Activated CD8-positive, alpha-beta T cell treated with anti-CD3 and anti-CD28 coated beads for 36 hours (primary cell): ENCODE measurements at regions not wholly inside any gene's neighbourhood (a gene's known extent, or its start where the extent isn't known, plus 50 kb on each side); places are given as distances from the start of the nearest gene placed in this dataset.

Source experiments
- ATAC-seq: fragments of 200-7000 bp; cut with Tn5 transposase; one replicate; pipeline ENCODE4 v1.10.0; 2021; ENCODE audit warnings: mild to moderate bottlenecking, moderate library complexity
- CTCF ChIA-PET: fragments of 350-600 bp; sonication (Branson Sonifier 250); formaldehyde crosslinking; loops from one replicate; lab custom pipeline; 2021; ENCODE audit warnings: antibody characterized with exemption; lab: Charles Lee
- POLR2A ChIA-PET: fragments of 350-600 bp; sonication (Branson Sonifier 250); formaldehyde crosslinking; loops from one replicate; lab custom pipeline; 2021; ENCODE audit warnings: antibody characterized with exemption; lab: Charles Lee
- DNase-seq: peaks from one replicate; pipeline ENCODE4 v3.0.0-alpha.2; 2020
- H3K27ac Mint-ChIP-seq: one replicate; pipeline ENCODE4 v1.8.0; 2021; ENCODE audit warnings: mild to moderate bottlenecking, mixed read lengths
- H3K27me3 Mint-ChIP-seq: one replicate; pipeline ENCODE4 v1.8.0; 2021; ENCODE audit warnings: mixed read lengths
- H3K36me3 Mint-ChIP-seq: one replicate; pipeline ENCODE4 v1.8.0; 2021; ENCODE audit warnings: low read depth, mixed read lengths
- H3K4me1 Mint-ChIP-seq: one replicate; pipeline ENCODE4 v1.8.0; 2021; ENCODE audit warnings: low read depth, mixed read lengths
- H3K4me3 Mint-ChIP-seq: one replicate; pipeline ENCODE4 v1.8.0; 2021; ENCODE audit warnings: mild to moderate bottlenecking, moderate library complexity, mixed read lengths
- H3K9me3 Mint-ChIP-seq: one replicate; pipeline ENCODE4 v1.8.0; 2021; ENCODE audit warnings: mixed read lengths
- CTCF ChIP-seq: fragments of 200-600 bp; IDR thresholded peaks from one replicate; pipeline ENCODE4 v1.8.0; 2022; ENCODE audit warnings: antibody characterized with exemption, mild to moderate bottlenecking
- intact Hi-C: fragments of 100-400 bp; cut with micrococcal nuclease; formaldehyde crosslinking; loops from one replicate; pipeline ENCODE4 v1.10.0; 2022

- peaks cover 2% of the 10 kb centered on the region for H3K27me3 Mint-ChIP-seq
- POLR2A ChIA-PET = no interaction called here
- no peaks in the 10 kb centered on the region for H3K36me3 Mint-ChIP-seq
- no peaks in the 10 kb centered on the region for H3K9me3 Mint-ChIP-seq
- H3K4me3 Mint-ChIP-seq = no peak overlapping the region
- CTCF ChIA-PET = no interaction called here
- intact Hi-C loops = no loop called here
- no peaks in the 10 kb centered on the region for H3K4me1 Mint-ChIP-seq
- H3K27ac Mint-ChIP-seq = no peak overlapping the region
- DNase-seq (no peak), ATAC-seq (no peak)
- no peak for TF ChIP-seq CTCF
These were observed 78.7 kb upstream of the MSX1 start for GRCh38 chr4:4780729-4781244.

GRCh38 chr4:4779486-4779885 lies 80.0 kb upstream of the MSX1 start:
- no peak for ATAC-seq
- TF ChIP-seq CTCF = no peak
- Mint-ChIP-seq H3K4me3 (no peak overlapping the region), H3K27ac (no peak overlapping the region), H3K36me3 (no peaks in the 10 kb centered on the region), H3K27me3 (peaks cover 2% of the 10 kb centered on the region), H3K4me1 (no peaks in the 10 kb centered on the region), H3K9me3 (no peaks in the 10 kb centered on the region)
- POLR2A ChIA-PET = no interaction called here
- intact Hi-C loops = no loop called here
- DNase-seq = no peak
- CTCF ChIA-PET = no interaction called here

- no peak for TF ChIP-seq CTCF
- H3K27ac Mint-ChIP-seq = no peak overlapping the region
- ChIA-PET POLR2A (no interaction called here), CTCF (no interaction called here)
- H3K27me3 Mint-ChIP-seq = peaks cover 2% of the 10 kb centered on the region
- no peak overlapping the region for H3K4me3 Mint-ChIP-seq
- no peaks in the 10 kb centered on the region for H3K9me3 Mint-ChIP-seq
- no peak for ATAC-seq
- intact Hi-C loops = no loop called here
- DNase-seq = no peak
- H3K4me1 Mint-ChIP-seq = no peaks in the 10 kb centered on the region
- H3K36me3 Mint-ChIP-seq = no peaks in the 10 kb centered on the region
These were observed 80.4 kb upstream of the MSX1 start for GRCh38 chr4:4779054-4779453.

GRCh38 chr4:4778554-4778953 lies 80.9 kb upstream of the MSX1 start:
- intact Hi-C loops = no loop called here
- POLR2A ChIA-PET = no interaction called here
- Mint-ChIP-seq H3K4me1 (no peaks in the 10 kb centered on the region), H3K4me3 (no peak overlapping the region), H3K27ac (no peak overlapping the region), H3K9me3 (no peaks in the 10 kb centered on the region), H3K27me3 (peaks cover 2% of the 10 kb centered on the region), H3K36me3 (no peaks in the 10 kb centered on the region)
- ATAC-seq (no peak), DNase-seq (no peak)
- TF ChIP-seq CTCF = no peak
- CTCF ChIA-PET = no interaction called here

GRCh38 chr4:4776934-4777333 lies 82.5 kb upstream of the MSX1 start:
- ChIA-PET CTCF (no interaction called here), POLR2A (no interaction called here)

More at GRCh38 chr4:4776934-4777333, 82.5 kb upstream of the MSX1 start:
- Mint-ChIP-seq H3K4me1 (no peaks in the 10 kb centered on the region), H3K27me3 (peaks cover 2% of the 10 kb centered on the region), H3K9me3 (no peaks in the 10 kb centered on the region), H3K4me3 (no peak overlapping the region), H3K27ac (no peak overlapping the region), H3K36me3 (no peaks in the 10 kb centered on the region)
- no peak for TF ChIP-seq CTCF
- ATAC-seq (no peak), DNase-seq (no peak)
- intact Hi-C loops = no loop called here
